HG03469 (cell line): ENCODE measurements at regions not wholly inside any gene's neighbourhood (a gene's known extent, or its start where the extent isn't known, plus 50 kb on each side); places are given as distances from the start of the nearest gene placed in this dataset.

Experiments
- ATAC-seq: cut with Tn5 transposase; IDR thresholded peaks from one replicate; pipeline ENCODE4 v1.9.1; 2021; ENCODE audit warnings: mild to moderate bottlenecking, moderate library complexity, moderate number of reproducible peaks; ENCODE audit not compliant: unreplicated experiment

GRCh38 chr12:84315926-84316325, 596.7 kb downstream of the SLC6A15 start:
- ATAC-seq: no peak

- ATAC-seq: no peak
These were observed 599.3 kb downstream of the SLC6A15 start for GRCh38 chr12:84313323-84313675.

GRCh38 chr12:84308211-84308610, 604.4 kb downstream of the SLC6A15 start:
- no peak for ATAC-seq

GRCh38 chr12:84305144-84305543, 607.5 kb downstream of the SLC6A15 start:
- no peak for ATAC-seq

- ATAC-seq: no peak
These were observed 618.4 kb downstream of the SLC6A15 start for GRCh38 chr12:84294246-84294645.

- no peak for ATAC-seq
These were observed 622.4 kb downstream of the SLC6A15 start for GRCh38 chr12:84290168-84290567.

- ATAC-seq: no peak
These were observed 634.6 kb downstream of the SLC6A15 start for GRCh38 chr12:84277986-84278385.

GRCh38 chr12:84276215-84276614, 636.4 kb downstream of the SLC6A15 start:
- ATAC-seq: no peak

GRCh38 chr12:84272324-84272723, 640.3 kb downstream of the SLC6A15 start:
- no peak for ATAC-seq

GRCh38 chr12:84270470-84271140, 642.0 kb downstream of the SLC6A15 start:
- ATAC-seq: no peak

- ATAC-seq: no peak
These were observed 664.7 kb downstream of the SLC6A15 start for GRCh38 chr12:84247931-84248330.

- no peak for ATAC-seq
These were observed 668.9 kb downstream of the SLC6A15 start for GRCh38 chr12:84243686-84244085.

GRCh38 chr12:84222841-84223240, 689.8 kb downstream of the SLC6A15 start:
- ATAC-seq: no peak

GRCh38 chr12:84218406-84218805, 694.2 kb downstream of the SLC6A15 start:
- no peak for ATAC-seq

GRCh38 chr12:84201976-84202375, 710.6 kb downstream of the SLC6A15 start:
- ATAC-seq: no peak

GRCh38 chr12:84198294-84198946, 714.2 kb downstream of the SLC6A15 start:
- ATAC-seq: no peak

GRCh38 chr12:84191779-84192178, 720.8 kb downstream of the SLC6A15 start:
- no peak for ATAC-seq

- ATAC-seq: no peak
These were observed 726.2 kb downstream of the SLC6A15 start for GRCh38 chr12:84186433-84186832.

- no peak for ATAC-seq
These were observed 729.0 kb downstream of the SLC6A15 start for GRCh38 chr12:84183576-84183975.

- ATAC-seq: no peak
These were observed 738.5 kb downstream of the SLC6A15 start for GRCh38 chr12:84174115-84174514.

GRCh38 chr12:84172823-84173424, 739.7 kb downstream of the SLC6A15 start:
- ATAC-seq: no peak

- no peak for ATAC-seq
These were observed 745.8 kb downstream of the SLC6A15 start for GRCh38 chr12:84166812-84167211.
